SU-DHL-6 (cell line): ENCODE measurements at regions not wholly inside any gene's neighbourhood (a gene's known extent, or its start where the extent isn't known, plus 50 kb on each side); places are given as distances from the start of the nearest gene placed in this dataset.

Source experiments
- H2AFZ ChIP-seq: fragments of 200-600 bp; sonication (generic); 2 replicates; pipeline ENCODE4 v1.6.1; 2014; ENCODE audit warnings: low read depth, mild to moderate bottlenecking, moderate library complexity, mixed read lengths, antibody characterized with exemption, low read length; ENCODE audit not compliant: severe bottlenecking
- H3F3A ChIP-seq: fragments of 200-600 bp; shearing (Covaris generic); 2 replicates; pipeline ENCODE4 v1.6.0; 2016; ENCODE audit warnings: antibody characterized with exemption, mild to moderate bottlenecking; ENCODE audit not compliant: insufficient read depth
- H3K27ac ChIP-seq: fragments of 200-600 bp; sonication (generic); 2 replicates; pipeline ENCODE4 v1.5.1; 2016; ENCODE audit warnings: low read depth, mild to moderate bottlenecking, low read length, moderate library complexity, mixed read lengths
- H3K27me3 ChIP-seq: fragments of 200-600 bp; sonication (generic), shearing (Covaris generic); 2 replicates; pipeline ENCODE4 v1.6.0; 2014; ENCODE audit warnings: mild to moderate bottlenecking, low read length
- H3K36me3 ChIP-seq: fragments of 200-600 bp; sonication (generic); 2 replicates; pipeline ENCODE4 v1.6.1; 2014; ENCODE audit warnings: mild to moderate bottlenecking, low read length, mixed read lengths
- H3K4me2 ChIP-seq: fragments of 300-600, 200-600 bp; shearing (Covaris generic), sonication (generic); 2 replicates; pipeline ENCODE4 v1.6.0; 2014; ENCODE audit warnings: low read length, low read depth, mild to moderate bottlenecking; ENCODE audit not compliant: poor library complexity, severe bottlenecking
- H3K4me3 ChIP-seq: fragments of 200-600 bp; sonication (generic); 2 replicates; pipeline ENCODE4 v1.5.1; 2014; ENCODE audit warnings: antibody characterized with exemption, low read length, mild to moderate bottlenecking, mixed read lengths; ENCODE audit not compliant: insufficient read depth, poor library complexity, severe bottlenecking
- H3K79me2 ChIP-seq: fragments of 200-600 bp; sonication (generic); 2 replicates; pipeline ENCODE4 v1.6.1; 2014; ENCODE audit warnings: mild to moderate bottlenecking, low read length, moderate library complexity; ENCODE audit not compliant: insufficient read depth
- H3K9ac ChIP-seq: fragments of 200-600 bp; sonication (generic); 2 replicates; pipeline ENCODE4 v1.7.0; 2014; ENCODE audit warnings: mild to moderate bottlenecking, low read length
- H3K9me2 ChIP-seq: fragments of 200-600 bp; sonication (generic); replicated peaks from 2 replicates; pipeline ENCODE4 v1.6.1; 2014; ENCODE audit warnings: low read length; ENCODE audit not compliant: insufficient read depth
- H3K9me3 ChIP-seq: fragments of 200-600 bp; sonication (generic); 2 replicates; pipeline ENCODE4 v1.6.1; 2014; ENCODE audit warnings: low read length, mixed read lengths; ENCODE audit not compliant: insufficient read depth
- H4K20me1 ChIP-seq: fragments of 200-600 bp; sonication (generic); 2 replicates; pipeline ENCODE4 v1.6.1; 2014; ENCODE audit warnings: low read depth, mild to moderate bottlenecking, antibody characterized with exemption, low read length, moderate library complexity, mixed read lengths
- EZH2phosphoT487 ChIP-seq: fragments of 200-600 bp; sonication (generic), shearing (Covaris generic); conservative IDR thresholded peaks from 2 replicates; pipeline ENCODE4 v1.6.1; 2018; ENCODE audit warnings: mild to moderate bottlenecking, antibody characterized with exemption, low read length, moderate library complexity, mixed read lengths
- TF ChIP-seq, protein P1 (sequence below): fragments of 200-600 bp; sonication (generic); IDR thresholded peaks from one replicate; pipeline ENCODE4 v1.5.1; 2017; ENCODE audit warnings: antibody characterized with exemption, mild to moderate bottlenecking, low read length, moderate library complexity; ENCODE audit not compliant: insufficient read depth, poor library complexity, severe bottlenecking

DNA sequence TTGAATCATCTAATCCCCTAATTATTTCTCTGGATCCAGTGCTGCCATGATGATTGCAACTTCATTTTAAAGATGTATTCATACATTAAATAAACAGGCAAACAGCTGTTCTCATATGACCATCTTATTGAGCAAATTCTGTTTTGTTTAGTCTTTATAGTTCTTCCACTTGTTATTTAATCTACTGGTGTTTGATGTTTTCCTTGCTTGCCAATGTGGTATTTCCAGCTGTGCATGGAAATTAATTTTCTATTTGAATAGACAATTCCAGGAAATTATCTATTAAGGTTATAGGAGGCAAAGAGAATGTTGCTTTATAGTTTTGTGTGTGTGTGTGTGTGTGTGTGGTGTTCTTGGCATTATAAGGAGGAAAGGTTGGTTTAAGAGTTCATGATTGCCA, 167.0 kb upstream of the PRPS1L1 start:
- Histone ChIP-seq H3K9ac (no peak overlapping the region), H3K4me2 (no peak overlapping the region), H3K27ac (no peak overlapping the region), H3F3A (no peaks in the 10 kb centered on the region), H3K79me2 (no peaks in the 10 kb centered on the region), H3K27me3 (no peaks in the 10 kb centered on the region), H3K9me3 (no peaks in the 10 kb centered on the region), H3K9me2 (no peaks in the 10 kb centered on the region), H4K20me1 (no peaks in the 10 kb centered on the region), H2AFZ (no peak overlapping the region), H3K4me3 (no peak overlapping the region), H3K36me3 (no peaks in the 10 kb centered on the region)
- TF ChIP-seq EZH2phosphoT487: no peak

DNA sequence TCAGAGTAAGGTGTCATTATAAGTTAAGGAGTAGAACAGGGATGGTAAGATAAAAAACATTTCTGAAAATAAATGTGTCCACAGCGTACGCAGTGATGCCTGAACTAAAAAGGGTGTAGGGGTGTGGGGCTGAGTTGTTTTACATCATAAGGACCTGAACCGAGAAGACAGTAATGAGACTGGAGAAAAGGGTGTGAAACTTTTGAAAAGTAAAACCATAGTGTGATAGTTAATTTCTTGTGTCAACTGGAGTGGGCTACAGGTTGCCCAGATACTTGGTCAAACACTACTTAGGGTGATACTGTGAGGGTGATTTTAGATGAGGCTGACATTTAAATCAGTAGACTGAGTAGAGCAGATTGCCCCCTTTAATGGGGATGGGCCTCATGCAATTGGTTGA, 169.0 kb upstream of the PRPS1L1 start:
- no peaks in the 10 kb centered on the region for H3K9me3 ChIP-seq

DNA sequence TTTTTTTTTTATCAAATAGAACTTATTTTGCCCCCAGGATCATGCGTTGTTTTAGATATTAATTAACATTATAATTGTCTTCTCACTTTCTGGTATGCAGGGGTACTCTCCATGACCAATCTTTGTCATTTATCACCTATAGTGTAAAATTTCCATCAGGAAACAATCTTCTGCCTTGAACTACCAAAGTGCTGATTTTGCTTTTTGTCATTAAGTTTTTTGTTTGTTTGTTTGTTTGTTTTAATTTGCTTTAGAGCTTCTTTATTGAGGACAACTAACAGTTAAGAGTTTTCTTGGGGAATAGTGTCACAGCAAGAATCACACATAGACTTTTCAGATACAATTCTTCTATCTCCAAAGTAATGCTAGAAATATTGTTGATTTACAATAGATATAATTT, 171.2 kb upstream of the PRPS1L1 start:
- no peak for TF ChIP-seq EZH2phosphoT487
- TF ChIP-seq, protein P1, sequence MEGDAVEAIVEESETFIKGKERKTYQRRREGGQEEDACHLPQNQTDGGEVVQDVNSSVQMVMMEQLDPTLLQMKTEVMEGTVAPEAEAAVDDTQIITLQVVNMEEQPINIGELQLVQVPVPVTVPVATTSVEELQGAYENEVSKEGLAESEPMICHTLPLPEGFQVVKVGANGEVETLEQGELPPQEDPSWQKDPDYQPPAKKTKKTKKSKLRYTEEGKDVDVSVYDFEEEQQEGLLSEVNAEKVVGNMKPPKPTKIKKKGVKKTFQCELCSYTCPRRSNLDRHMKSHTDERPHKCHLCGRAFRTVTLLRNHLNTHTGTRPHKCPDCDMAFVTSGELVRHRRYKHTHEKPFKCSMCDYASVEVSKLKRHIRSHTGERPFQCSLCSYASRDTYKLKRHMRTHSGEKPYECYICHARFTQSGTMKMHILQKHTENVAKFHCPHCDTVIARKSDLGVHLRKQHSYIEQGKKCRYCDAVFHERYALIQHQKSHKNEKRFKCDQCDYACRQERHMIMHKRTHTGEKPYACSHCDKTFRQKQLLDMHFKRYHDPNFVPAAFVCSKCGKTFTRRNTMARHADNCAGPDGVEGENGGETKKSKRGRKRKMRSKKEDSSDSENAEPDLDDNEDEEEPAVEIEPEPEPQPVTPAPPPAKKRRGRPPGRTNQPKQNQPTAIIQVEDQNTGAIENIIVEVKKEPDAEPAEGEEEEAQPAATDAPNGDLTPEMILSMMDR: no peak
- Histone ChIP-seq H3K27ac (no peak overlapping the region), H3K79me2 (no peaks in the 10 kb centered on the region), H3K9ac (no peak overlapping the region), H3K4me2 (no peak overlapping the region), H3K36me3 (no peaks in the 10 kb centered on the region), H3K9me3 (no peaks in the 10 kb centered on the region), H3K9me2 (no peaks in the 10 kb centered on the region), H3K4me3 (no peak overlapping the region), H3F3A (no peaks in the 10 kb centered on the region), H2AFZ (no peak overlapping the region), H3K27me3 (no peaks in the 10 kb centered on the region), H4K20me1 (no peaks in the 10 kb centered on the region)

More for the DNA sequence above, 169.0 kb upstream of the PRPS1L1 start:
- Histone ChIP-seq H3K79me2 (no peaks in the 10 kb centered on the region), H3K27ac (no peak overlapping the region), H3K9ac (no peak overlapping the region), H3K9me2 (no peaks in the 10 kb centered on the region), H3F3A (no peaks in the 10 kb centered on the region), H3K4me3 (no peak overlapping the region), H2AFZ (no peak overlapping the region), H4K20me1 (no peaks in the 10 kb centered on the region), H3K4me2 (no peak overlapping the region), H3K27me3 (no peaks in the 10 kb centered on the region), H3K36me3 (no peaks in the 10 kb centered on the region)
- no peak for TF ChIP-seq EZH2phosphoT487
- TF ChIP-seq, protein P1: no peak

DNA sequence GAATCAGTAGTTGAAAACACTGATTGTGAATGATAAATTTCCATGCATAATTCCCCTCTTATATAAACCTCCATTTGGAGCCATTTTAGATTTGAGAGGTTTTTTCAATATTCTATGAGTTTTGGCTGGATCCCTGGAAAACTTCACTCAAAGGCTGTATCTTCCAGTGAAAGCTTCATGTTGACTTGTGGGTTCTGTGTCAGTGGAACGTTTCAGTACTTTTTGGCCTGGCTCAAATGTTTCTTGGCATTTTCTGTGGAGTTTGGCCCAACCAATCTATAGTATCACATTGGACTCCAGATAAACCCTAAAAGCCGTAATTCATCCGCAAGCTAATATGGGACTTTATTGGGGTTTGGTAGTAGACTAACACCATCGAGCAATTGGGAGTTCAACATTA, 172.6 kb upstream of the PRPS1L1 start:
- Histone ChIP-seq H3K9me2 (no peaks in the 10 kb centered on the region), H3K4me3 (no peak overlapping the region), H3K36me3 (no peaks in the 10 kb centered on the region), H3K27ac (no peak overlapping the region), H4K20me1 (no peaks in the 10 kb centered on the region), H3K79me2 (no peaks in the 10 kb centered on the region), H3K4me2 (no peak overlapping the region), H3K9me3 (no peaks in the 10 kb centered on the region), H3F3A (no peaks in the 10 kb centered on the region), H3K9ac (no peak overlapping the region), H3K27me3 (no peaks in the 10 kb centered on the region), H2AFZ (no peak overlapping the region)
- TF ChIP-seq EZH2phosphoT487: no peak
- TF ChIP-seq, protein P1: no peak
